Stimulated activated CD8-positive, alpha-beta memory T cell treated with anti-CD3 and anti-CD28 coated beads, Interleukin-2, amount 100 ng/mL, for 1 hour (primary cell): ENCODE measurements at regions not wholly inside any gene's neighbourhood (a gene's known extent, or its start where the extent isn't known, plus 50 kb on each side); places are given as distances from the start of the nearest gene placed in this dataset.

Source experiments
- DNase-seq, 2 donors: peaks; one replicate each; pipeline ENCODE4 v3.0.0-alpha.2; 2020; ENCODE audit warnings: low read depth in 2 of 2

GRCh38 chr18:54717673-54718407, 110.4 kb upstream of the RAB27B start:
- peak in 1 of 2 donors; percentile 4 for DNase-seq

GRCh38 chr18:54718408-54718773, 109.9 kb upstream of the RAB27B start:
- DNase-seq = no peak

GRCh38 chr18:54720620-54721019, 107.7 kb upstream of the RAB27B start:
- DNase-seq = no peak

GRCh38 chr18:54726143-54726542, 102.1 kb upstream of the RAB27B start:
- DNase-seq = no peak

GRCh38 chr18:54734059-54734458, 94.2 kb upstream of the RAB27B start:
- no peak for DNase-seq

GRCh38 chr18:54736981-54737380, 91.3 kb upstream of the RAB27B start:
- no peak for DNase-seq

- no peak for DNase-seq
These were observed 90.3 kb upstream of the RAB27B start for GRCh38 chr18:54737986-54738385.

GRCh38 chr18:54739476-54739875, 88.8 kb upstream of the RAB27B start:
- DNase-seq = no peak

GRCh38 chr18:54740136-54740846, 88.0 kb upstream of the RAB27B start:
- no peak for DNase-seq

- no peak for DNase-seq
These were observed 86.2 kb upstream of the RAB27B start for GRCh38 chr18:54742120-54742519.

GRCh38 chr18:54742659-54743604, 85.3 kb upstream of the RAB27B start:
- DNase-seq = no peak

- no peak for DNase-seq
These were observed 84.7 kb upstream of the RAB27B start for GRCh38 chr18:54743605-54743995.

GRCh38 chr18:54749291-54749690, 79.0 kb upstream of the RAB27B start:
- no peak for DNase-seq

GRCh38 chr18:54750350-54750749, 77.9 kb upstream of the RAB27B start:
- DNase-seq = no peak

GRCh38 chr18:54752185-54752584, 76.1 kb upstream of the RAB27B start:
- no peak for DNase-seq

- DNase-seq = no peak
These were observed 72.8 kb upstream of the RAB27B start for GRCh38 chr18:54755456-54755855.

GRCh38 chr18:54762386-54762785, 65.9 kb upstream of the RAB27B start:
- DNase-seq = no peak

GRCh38 chr18:54764786-54765185, 63.5 kb upstream of the RAB27B start:
- DNase-seq = no peak

GRCh38 chr18:54765636-54766375, 62.5 kb upstream of the RAB27B start:
- DNase-seq = no peak

GRCh38 chr18:54766634-54767033, 61.6 kb upstream of the RAB27B start:
- DNase-seq = no peak

- no peak for DNase-seq
These were observed 61.2 kb upstream of the RAB27B start for GRCh38 chr18:54767098-54767497.
